Thoracic aorta (tissue), 2 donors: ENCODE measurements at regions not wholly inside any gene's neighbourhood (a gene's known extent, or its start where the extent isn't known, plus 50 kb on each side); places are given as distances from the start of the nearest gene placed in this dataset.

ENCODE experiments used
- ATAC-seq: fragments of 150-250 bp; one replicate; pipeline ENCODE4 v1.8.0; 2017; ENCODE audit warnings: low read depth; ENCODE audit not compliant: insufficient number of reproducible peaks, low FRiP score
- DNase-seq: peaks from one replicate; pipeline ENCODE4 v3.0.0-alpha.2; 2020; ENCODE audit warnings: low spot score
- H3K27ac ChIP-seq, 2 donors: fragments of 200-600 bp; sonication (generic); 1 replicate in 1 of 2; 2 replicates in 1 of 2; pipeline ENCODE4 v1.5.1; 2016; ENCODE audit warnings: mild to moderate bottlenecking in 2 of 2, moderate library complexity in 2 of 2
- H3K27me3 ChIP-seq: fragments of 200-600 bp; sonication (generic); replicated peaks from 2 replicates; pipeline ENCODE4 v1.6.0; 2016; ENCODE audit warnings: mild to moderate bottlenecking; ENCODE audit not compliant: insufficient read depth
- H3K36me3 ChIP-seq: fragments of 200-600 bp; sonication (generic); one replicate; pipeline ENCODE4 v1.5.1; 2016
- H3K4me1 ChIP-seq, 2 donors: fragments of 200-600 bp; sonication (generic); 1 replicate in 1 of 2; 2 replicates in 1 of 2; pipeline versions ENCODE4 v1.5.1 to v1.6.0; 2016; ENCODE audit warnings: low read depth in 2 of 2, mild to moderate bottlenecking in 1 of 2; ENCODE audit not compliant: control insufficient read depth in 1 of 2
- H3K4me3 ChIP-seq: fragments of 200-600 bp; sonication (generic); 2 replicates; pipeline ENCODE4 v1.5.1; 2016; ENCODE audit warnings: mild to moderate bottlenecking
- H3K9me3 ChIP-seq: fragments of 200-600 bp; sonication (generic); 2 replicates; pipeline ENCODE4 v1.5.1; 2016
- CTCF ChIP-seq: fragments of 200-600 bp; sonication (generic); IDR thresholded peaks from one replicate; pipeline ENCODE4 v1.5.1; 2019; ENCODE audit warnings: antibody characterized with exemption

GRCh38 chr9:134491196-134491835 lies 150.3 kb upstream of the COL5A1 start:
- no peak overlapping the region for H3K27ac ChIP-seq

GRCh38 chr9:134491856-134492255 lies 149.7 kb upstream of the COL5A1 start:
- DNase-seq (no peak), ATAC-seq (no peak)
- no peaks in the 10 kb centered on the region for H3K9me3 ChIP-seq
- no peaks in the 10 kb centered on the region for H3K36me3 ChIP-seq
- no peak for TF ChIP-seq CTCF
- H3K27me3 ChIP-seq = no peaks in the 10 kb centered on the region
- no peaks in the 10 kb centered on the region for H3K4me1 ChIP-seq
- H3K4me3 ChIP-seq = no peak overlapping the region
- H3K27ac ChIP-seq = no peak overlapping the region

More at GRCh38 chr9:134491196-134491835, 150.3 kb upstream of the COL5A1 start:
- no peaks in the 10 kb centered on the region for H3K4me1 ChIP-seq
- DNase-seq (no peak), ATAC-seq (no peak)
- H3K36me3 ChIP-seq = no peaks in the 10 kb centered on the region
- H3K4me3 ChIP-seq = no peak overlapping the region
- TF ChIP-seq CTCF = no peak
- H3K9me3 ChIP-seq = no peaks in the 10 kb centered on the region
- H3K27me3 ChIP-seq = no peaks in the 10 kb centered on the region

- Histone ChIP-seq H3K4me1 (no peaks in the 10 kb centered on the region), H3K4me3 (no peak overlapping the region), H3K27me3 (no peaks in the 10 kb centered on the region), H3K9me3 (no peaks in the 10 kb centered on the region), H3K27ac (no peak overlapping the region), H3K36me3 (no peaks in the 10 kb centered on the region)
- TF ChIP-seq CTCF = no peak
- DNase-seq = no peak
- ATAC-seq = no peak
Measured at GRCh38 chr9:134492281-134492691, 149.3 kb upstream of the COL5A1 start.

GRCh38 chr9:134492721-134493460 lies 148.7 kb upstream of the COL5A1 start:
- H3K4me3 ChIP-seq = no peak overlapping the region
- ATAC-seq (no peak), DNase-seq (no peak)
- H3K27ac ChIP-seq = no peak overlapping the region
- TF ChIP-seq CTCF = no peak
- H3K4me1 ChIP-seq = no peaks in the 10 kb centered on the region
- no peaks in the 10 kb centered on the region for H3K27me3 ChIP-seq
- H3K36me3 ChIP-seq = no peaks in the 10 kb centered on the region
- H3K9me3 ChIP-seq = no peaks in the 10 kb centered on the region

GRCh38 chr9:134493461-134494272 lies 147.9 kb upstream of the COL5A1 start:
- Histone ChIP-seq H3K27me3 (no peaks in the 10 kb centered on the region), H3K36me3 (no peaks in the 10 kb centered on the region), H3K9me3 (no peaks in the 10 kb centered on the region), H3K4me3 (no peak overlapping the region), H3K4me1 (no peaks in the 10 kb centered on the region), H3K27ac (no peak overlapping the region)
- ATAC-seq (no peak), DNase-seq (no peak)
- no peak for TF ChIP-seq CTCF
